ENCODE measurements at regions not wholly inside any gene's neighbourhood (a gene's known extent, or its start where the extent isn't known, plus 50 kb on each side); places are given as distances from the start of the nearest gene placed in this dataset.
"Not testable (repeated sequence)": the region's sequence is repeated elsewhere in the genome, so short reads cannot be mapped to it uniquely, and the experiment has no call there.

GRCh38 chr2:40043641-40044040, 264.6 kb upstream of the THUMPD2 start:
- DNase-seq = no peak

- no peak for DNase-seq
Measured at GRCh38 chr2:40043191-40043590, 264.1 kb upstream of the THUMPD2 start.

- peak; percentile 69 for DNase-seq
Measured at GRCh38 chr2:40041422-40042382, 262.6 kb upstream of the THUMPD2 start.

GRCh38 chr2:40039549-40039948, 260.5 kb upstream of the THUMPD2 start:
- no peak for DNase-seq

GRCh38 chr2:40038646-40039045, 259.6 kb upstream of the THUMPD2 start:
- no peak for DNase-seq

GRCh38 chr2:40037303-40037702, 258.2 kb upstream of the THUMPD2 start:
- DNase-seq = no peak

GRCh38 chr2:40036241-40036640, 257.2 kb upstream of the THUMPD2 start:
- no peak for DNase-seq

GRCh38 chr2:40034801-40035200, 255.7 kb upstream of the THUMPD2 start:
- DNase-seq = no peak

GRCh38 chr2:40034198-40034597, 255.1 kb upstream of the THUMPD2 start:
- DNase-seq = no peak

- no peak for DNase-seq
Measured at GRCh38 chr2:40033781-40034180, 254.7 kb upstream of the THUMPD2 start.

GRCh38 chr2:40032650-40033319, 253.7 kb upstream of the THUMPD2 start:
- DNase-seq = no peak

- no peak for DNase-seq
Measured at GRCh38 chr2:40030456-40030975, 251.5 kb upstream of the THUMPD2 start.

- DNase-seq = no peak
Measured at GRCh38 chr2:40028792-40029488, 249.9 kb upstream of the THUMPD2 start.

GRCh38 chr2:40027968-40028367, 248.9 kb upstream of the THUMPD2 start:
- DNase-seq = no peak

- DNase-seq = not testable (repeated sequence)
Measured at GRCh38 chr2:40025276-40025675, 246.2 kb upstream of the THUMPD2 start.

- DNase-seq = no peak
Measured at GRCh38 chr2:40020997-40021396, 241.9 kb upstream of the THUMPD2 start.

GRCh38 chr2:40016151-40016885, 237.3 kb upstream of the THUMPD2 start:
- no peak for DNase-seq

GRCh38 chr2:40013962-40014361, 234.9 kb upstream of the THUMPD2 start:
- not testable (repeated sequence) for DNase-seq

GRCh38 chr2:40004336-40004735, 225.3 kb upstream of the THUMPD2 start:
- no peak for DNase-seq

- DNase-seq = no peak
Measured at GRCh38 chr2:40002339-40002738, 223.3 kb upstream of the THUMPD2 start.

- no peak for DNase-seq
Measured at GRCh38 chr2:39999864-40000263, 220.8 kb upstream of the THUMPD2 start.

GRCh38 chr2:39998617-39999016, 219.6 kb upstream of the THUMPD2 start:
- DNase-seq = no peak

All from right hindlimb (tissue), 1 donor.